ENCODE measurements at regions not wholly inside any gene's neighbourhood (a gene's known extent, or its start where the extent isn't known, plus 50 kb on each side); places are given as distances from the start of the nearest gene placed in this dataset.
"Not testable (repeated sequence)": the region's sequence is repeated elsewhere in the genome, so short reads cannot be mapped to it uniquely, and the experiment has no call there.

GRCh38 chr1:224023122-224023521, 90.8 kb upstream of the FBXO28 start:
- H3K4me2 ChIP-seq (ENCODE audit: insufficient read depth, low read length, poor library complexity, severe bottlenecking); H4K91ac ChIP-seq (ENCODE audit: low read depth, low read length, poor library complexity); H2AFZ ChIP-seq (ENCODE audit: low read length); H2BK120ac ChIP-seq (ENCODE audit: low read depth, low read length); H3K36me3 ChIP-seq (replicated peaks in 1 of 2; ENCODE audit: control insufficient read depth in 2 of 2, insufficient read depth in 2 of 2, low read length in 2 of 2); H3K14ac ChIP-seq (ENCODE audit: low read length); H3K27me3 ChIP-seq (ENCODE audit: control insufficient read depth in 3 of 3, insufficient read depth in 3 of 3, low read depth in 1 of 3, low read length in 3 of 3); H3K79me1 ChIP-seq (ENCODE audit: low read depth, low read length); H3K9me3 ChIP-seq (replicated peaks in 1 of 2; ENCODE audit: control insufficient read depth in 2 of 2, insufficient read depth in 1 of 2, low read depth in 1 of 2, low read length in 2 of 2); H3K4ac ChIP-seq (ENCODE audit: low read length); DNase-seq (ENCODE audit: low spot score); H4K8ac ChIP-seq (ENCODE audit: low read depth, low read length); H2AK5ac ChIP-seq (ENCODE audit: low read depth, low read length); H2BK5ac ChIP-seq (ENCODE audit: low read length); H3K9ac ChIP-seq (ENCODE audit: low read depth, low read length, poor library complexity); H2BK12ac ChIP-seq (ENCODE audit: low read length); H3K4me3 ChIP-seq (ENCODE audit: low read length in 2 of 2); H2BK15ac ChIP-seq (ENCODE audit: low read length); H3K18ac ChIP-seq (ENCODE audit: low read length); H3K27ac ChIP-seq (replicated peaks; ENCODE audit: low read length); H3K4me1 ChIP-seq (ENCODE audit: control insufficient read depth in 2 of 2, insufficient read depth in 1 of 2, low read depth in 1 of 2, low read length in 2 of 2); H3K23ac ChIP-seq (ENCODE audit: low read depth, low read length, poor library complexity): not testable (repeated sequence)
- WGBS, 2 donors (ENCODE audit: extremely low coverage in 2 of 2, insufficient read length in 2 of 2, insufficient replicate concordance in 1 of 2) = no CpG with 5 or more reads among the region's 3 CpGs

- not testable (repeated sequence) for H3K9ac ChIP-seq (ENCODE audit: low read depth, low read length, poor library complexity); H2BK120ac ChIP-seq (ENCODE audit: low read depth, low read length); H3K27ac ChIP-seq (replicated peaks; ENCODE audit: low read length)
Observed at GRCh38 chr1:224022249-224022970, 91.5 kb upstream of the FBXO28 start.

GRCh38 chr1:224019866-224020265, 94.0 kb upstream of the FBXO28 start:
- H3K27me3 ChIP-seq (ENCODE audit: control insufficient read depth in 3 of 3, insufficient read depth in 3 of 3, low read depth in 1 of 3, low read length in 3 of 3); H3K18ac ChIP-seq (ENCODE audit: low read length); H3K23ac ChIP-seq (ENCODE audit: low read depth, low read length, poor library complexity); H4K8ac ChIP-seq (ENCODE audit: low read depth, low read length); H3K36me3 ChIP-seq (replicated peaks in 1 of 2; ENCODE audit: control insufficient read depth in 2 of 2, insufficient read depth in 2 of 2, low read length in 2 of 2); H2AK5ac ChIP-seq (ENCODE audit: low read depth, low read length); H3K4me3 ChIP-seq (ENCODE audit: low read length in 2 of 2); H2BK12ac ChIP-seq (ENCODE audit: low read length); DNase-seq (ENCODE audit: low spot score); H3K4me2 ChIP-seq (ENCODE audit: insufficient read depth, low read length, poor library complexity, severe bottlenecking); H3K4me1 ChIP-seq (ENCODE audit: control insufficient read depth in 2 of 2, insufficient read depth in 1 of 2, low read depth in 1 of 2, low read length in 2 of 2); H2BK15ac ChIP-seq (ENCODE audit: low read length); H2BK5ac ChIP-seq (ENCODE audit: low read length); H3K9me3 ChIP-seq (replicated peaks in 1 of 2; ENCODE audit: control insufficient read depth in 2 of 2, insufficient read depth in 1 of 2, low read depth in 1 of 2, low read length in 2 of 2); H3K9ac ChIP-seq (ENCODE audit: low read depth, low read length, poor library complexity); H3K27ac ChIP-seq (replicated peaks; ENCODE audit: low read length); H3K14ac ChIP-seq (ENCODE audit: low read length); H3K79me1 ChIP-seq (ENCODE audit: low read depth, low read length); H2BK120ac ChIP-seq (ENCODE audit: low read depth, low read length); H3K4ac ChIP-seq (ENCODE audit: low read length); H2AFZ ChIP-seq (ENCODE audit: low read length); H4K91ac ChIP-seq (ENCODE audit: low read depth, low read length, poor library complexity): not testable (repeated sequence)
- WGBS, 2 donors (ENCODE audit: extremely low coverage in 2 of 2, insufficient read length in 2 of 2, insufficient replicate concordance in 1 of 2) = no CpG with 5 or more reads among the region's 3 CpGs

More at GRCh38 chr1:224022249-224022970, 91.5 kb upstream of the FBXO28 start:
- not testable (repeated sequence) for H3K79me1 ChIP-seq (ENCODE audit: low read depth, low read length); H3K14ac ChIP-seq (ENCODE audit: low read length); H2BK5ac ChIP-seq (ENCODE audit: low read length); H3K4me3 ChIP-seq (ENCODE audit: low read length in 2 of 2); H3K4me1 ChIP-seq (ENCODE audit: control insufficient read depth in 2 of 2, insufficient read depth in 1 of 2, low read depth in 1 of 2, low read length in 2 of 2); H3K36me3 ChIP-seq (replicated peaks in 1 of 2; ENCODE audit: control insufficient read depth in 2 of 2, insufficient read depth in 2 of 2, low read length in 2 of 2); H2BK15ac ChIP-seq (ENCODE audit: low read length); H3K4me2 ChIP-seq (ENCODE audit: insufficient read depth, low read length, poor library complexity, severe bottlenecking); H3K18ac ChIP-seq (ENCODE audit: low read length); H3K27me3 ChIP-seq (ENCODE audit: control insufficient read depth in 3 of 3, insufficient read depth in 3 of 3, low read depth in 1 of 3, low read length in 3 of 3); H2AFZ ChIP-seq (ENCODE audit: low read length); DNase-seq (ENCODE audit: low spot score); H2AK5ac ChIP-seq (ENCODE audit: low read depth, low read length); H3K23ac ChIP-seq (ENCODE audit: low read depth, low read length, poor library complexity); H4K91ac ChIP-seq (ENCODE audit: low read depth, low read length, poor library complexity); H2BK12ac ChIP-seq (ENCODE audit: low read length); H3K9me3 ChIP-seq (replicated peaks in 1 of 2; ENCODE audit: control insufficient read depth in 2 of 2, insufficient read depth in 1 of 2, low read depth in 1 of 2, low read length in 2 of 2); H4K8ac ChIP-seq (ENCODE audit: low read depth, low read length); H3K4ac ChIP-seq (ENCODE audit: low read length)
- WGBS, 2 donors (ENCODE audit: extremely low coverage in 2 of 2, insufficient read length in 2 of 2, insufficient replicate concordance in 1 of 2) = no CpG with 5 or more reads among the region's 7 CpGs

- not testable (repeated sequence) for H3K9ac ChIP-seq (ENCODE audit: low read depth, low read length, poor library complexity); H3K18ac ChIP-seq (ENCODE audit: low read length); H3K14ac ChIP-seq (ENCODE audit: low read length); H2BK5ac ChIP-seq (ENCODE audit: low read length); H2BK15ac ChIP-seq (ENCODE audit: low read length); H3K79me1 ChIP-seq (ENCODE audit: low read depth, low read length); H2AK5ac ChIP-seq (ENCODE audit: low read depth, low read length); H3K23ac ChIP-seq (ENCODE audit: low read depth, low read length, poor library complexity); H3K36me3 ChIP-seq (replicated peaks in 1 of 2; ENCODE audit: control insufficient read depth in 2 of 2, insufficient read depth in 2 of 2, low read length in 2 of 2); H2BK12ac ChIP-seq (ENCODE audit: low read length); H3K4me2 ChIP-seq (ENCODE audit: insufficient read depth, low read length, poor library complexity, severe bottlenecking); H3K27ac ChIP-seq (replicated peaks; ENCODE audit: low read length); H3K4ac ChIP-seq (ENCODE audit: low read length); H4K8ac ChIP-seq (ENCODE audit: low read depth, low read length); DNase-seq (ENCODE audit: low spot score); H2AFZ ChIP-seq (ENCODE audit: low read length); H3K4me3 ChIP-seq (ENCODE audit: low read length in 2 of 2); H3K27me3 ChIP-seq (ENCODE audit: control insufficient read depth in 3 of 3, insufficient read depth in 3 of 3, low read depth in 1 of 3, low read length in 3 of 3); H4K91ac ChIP-seq (ENCODE audit: low read depth, low read length, poor library complexity); H2BK120ac ChIP-seq (ENCODE audit: low read depth, low read length); H3K4me1 ChIP-seq (ENCODE audit: control insufficient read depth in 2 of 2, insufficient read depth in 1 of 2, low read depth in 1 of 2, low read length in 2 of 2)
- WGBS, 2 donors (ENCODE audit: extremely low coverage in 2 of 2, insufficient read length in 2 of 2, insufficient replicate concordance in 1 of 2) = 100% methylated on average over 2 of the region's 8 CpGs; no CpG with 5 or more reads in 1 of the 2 donors
- peaks cover 18 to 28% of the 10 kb centered on the region in 2 donors for H3K9me3 ChIP-seq (replicated peaks in 1 of 2; ENCODE audit: control insufficient read depth in 2 of 2, insufficient read depth in 1 of 2, low read depth in 1 of 2, low read length in 2 of 2)
Observed at GRCh38 chr1:224015782-224016181, 98.1 kb upstream of the FBXO28 start.

Measured in neuronal stem cell (in vitro differentiated cells).